GM18858 (cell line): ENCODE measurements at regions not wholly inside any gene's neighbourhood (a gene's known extent, or its start where the extent isn't known, plus 50 kb on each side); places are given as distances from the start of the nearest gene placed in this dataset.
"Not testable (repeated sequence)": the region's sequence is repeated elsewhere in the genome, so short reads cannot be mapped to it uniquely, and the experiment has no call there.

Experiments used
- ATAC-seq: cut with Tn5 transposase; IDR thresholded peaks from one replicate; pipeline ENCODE4 v1.9.1; 2021; ENCODE audit not compliant: unreplicated experiment

GRCh38 chr22:49698616-49699015 is 129.1 kb downstream of the BRD1 start:
- not testable (repeated sequence) for ATAC-seq

- no peak for ATAC-seq
Measured at GRCh38 chr22:49697047-49697446, 130.6 kb downstream of the BRD1 start.

GRCh38 chr22:49694462-49695260 is 133.0 kb downstream of the BRD1 start:
- no peak for ATAC-seq

GRCh38 chr22:49693848-49694247 is 133.8 kb downstream of the BRD1 start:
- ATAC-seq: no peak

GRCh38 chr22:49693416-49693815 is 134.3 kb downstream of the BRD1 start:
- ATAC-seq: no peak

GRCh38 chr22:49692499-49693225 is 135.0 kb downstream of the BRD1 start:
- ATAC-seq: no peak

GRCh38 chr22:49691256-49691655 is 136.4 kb downstream of the BRD1 start:
- no peak for ATAC-seq

- ATAC-seq: no peak
Measured at GRCh38 chr22:49690454-49690853, 137.2 kb downstream of the BRD1 start.

- ATAC-seq: no peak
Measured at GRCh38 chr22:49689858-49690257, 137.8 kb downstream of the BRD1 start.

- no peak for ATAC-seq
Measured at GRCh38 chr22:49689255-49689770, 138.4 kb downstream of the BRD1 start.

GRCh38 chr22:49688516-49689254 is 139.0 kb downstream of the BRD1 start:
- no peak for ATAC-seq

- no peak for ATAC-seq
Measured at GRCh38 chr22:49687786-49688515, 139.7 kb downstream of the BRD1 start.

GRCh38 chr22:49687333-49687732 is 140.3 kb downstream of the BRD1 start:
- no peak for ATAC-seq

- ATAC-seq: no peak
Measured at GRCh38 chr22:49686495-49687219, 141.0 kb downstream of the BRD1 start.

- ATAC-seq: no peak
Measured at GRCh38 chr22:49685686-49686085, 142.0 kb downstream of the BRD1 start.

GRCh38 chr22:49685116-49685515 is 142.6 kb downstream of the BRD1 start:
- ATAC-seq: no peak

- ATAC-seq: no peak
Measured at GRCh38 chr22:49683032-49683431, 144.6 kb downstream of the BRD1 start.

- ATAC-seq: not testable (repeated sequence)
Measured at GRCh38 chr22:49680819-49681218, 146.9 kb downstream of the BRD1 start.

GRCh38 chr22:49678842-49679170 is 148.9 kb downstream of the BRD1 start:
- ATAC-seq: no peak

- no peak for ATAC-seq
Measured at GRCh38 chr22:49678137-49678841, 149.4 kb downstream of the BRD1 start.
